ENCODE measurements at regions not wholly inside any gene's neighbourhood (a gene's known extent, or its start where the extent isn't known, plus 50 kb on each side); places are given as distances from the start of the nearest gene placed in this dataset.

DNA sequence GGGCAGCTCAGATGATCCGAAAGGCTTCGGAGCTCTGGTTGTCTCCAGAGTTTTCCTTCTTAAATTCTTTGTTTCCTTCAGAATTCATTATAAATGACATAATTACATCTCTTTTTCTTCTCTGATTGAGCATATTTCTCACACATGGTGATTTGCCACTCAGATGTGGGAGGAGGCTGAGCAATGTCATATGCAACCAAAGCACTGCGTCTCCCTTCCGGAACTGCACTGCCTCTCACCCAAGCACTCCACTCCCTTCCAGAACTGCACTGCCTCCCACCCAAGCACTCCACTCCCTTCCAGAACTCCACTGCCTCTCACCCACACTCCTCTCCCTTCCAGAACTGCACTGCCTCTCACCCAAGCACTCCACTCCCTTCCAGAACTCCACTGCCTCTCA is 131.5 kb downstream of the SALL1 start:
- Histone ChIP-seq H3K9me3 (no peaks in the 10 kb centered on the region), H3K36me3 (no peaks in the 10 kb centered on the region), H3K4me3 (no peak overlapping the region), H3K27me3 (no peaks in the 10 kb centered on the region), H3K27ac (no peak overlapping the region), H3K4me1 (peaks cover 6% of the 10 kb centered on the region)
- TF ChIP-seq POLR2A (IDR thresholded peaks at IDR 0.05): no peak
- TF ChIP-seq POLR2AphosphoS5 (IDR thresholded peaks at IDR 0.05; ENCODE audit: insufficient read depth in 1 of 2, low read depth in 1 of 2): no peak
- TF ChIP-seq, protein P1, sequence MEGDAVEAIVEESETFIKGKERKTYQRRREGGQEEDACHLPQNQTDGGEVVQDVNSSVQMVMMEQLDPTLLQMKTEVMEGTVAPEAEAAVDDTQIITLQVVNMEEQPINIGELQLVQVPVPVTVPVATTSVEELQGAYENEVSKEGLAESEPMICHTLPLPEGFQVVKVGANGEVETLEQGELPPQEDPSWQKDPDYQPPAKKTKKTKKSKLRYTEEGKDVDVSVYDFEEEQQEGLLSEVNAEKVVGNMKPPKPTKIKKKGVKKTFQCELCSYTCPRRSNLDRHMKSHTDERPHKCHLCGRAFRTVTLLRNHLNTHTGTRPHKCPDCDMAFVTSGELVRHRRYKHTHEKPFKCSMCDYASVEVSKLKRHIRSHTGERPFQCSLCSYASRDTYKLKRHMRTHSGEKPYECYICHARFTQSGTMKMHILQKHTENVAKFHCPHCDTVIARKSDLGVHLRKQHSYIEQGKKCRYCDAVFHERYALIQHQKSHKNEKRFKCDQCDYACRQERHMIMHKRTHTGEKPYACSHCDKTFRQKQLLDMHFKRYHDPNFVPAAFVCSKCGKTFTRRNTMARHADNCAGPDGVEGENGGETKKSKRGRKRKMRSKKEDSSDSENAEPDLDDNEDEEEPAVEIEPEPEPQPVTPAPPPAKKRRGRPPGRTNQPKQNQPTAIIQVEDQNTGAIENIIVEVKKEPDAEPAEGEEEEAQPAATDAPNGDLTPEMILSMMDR (IDR thresholded peaks at IDR 0.05): no peak
- intact Hi-C loops (cut with DNase I): no loop called here
- DNase-seq (ENCODE audit: extremely low spot score in 2 of 2): no peak

DNA sequence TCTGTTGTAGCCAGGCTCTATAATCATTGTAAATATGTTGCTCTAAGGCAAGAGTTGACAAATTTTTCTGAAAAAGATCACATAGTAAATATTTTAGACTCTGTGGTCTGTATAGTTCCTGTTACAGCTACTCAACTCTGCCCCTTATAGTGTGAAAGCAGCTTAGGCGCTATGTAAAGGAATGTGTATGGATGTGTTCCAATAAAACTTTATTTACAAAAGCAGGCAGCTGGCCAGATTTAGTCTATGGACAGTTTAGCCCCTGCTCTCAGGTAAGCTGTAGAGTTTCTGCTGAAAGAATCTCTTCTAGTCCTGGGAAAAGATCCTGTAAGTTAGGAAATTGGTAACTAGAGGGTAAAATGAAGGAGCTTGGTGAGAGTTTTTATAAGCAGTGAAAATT is 133.1 kb downstream of the SALL1 start:
- TF ChIP-seq POLR2AphosphoS5 (IDR thresholded peaks at IDR 0.05; ENCODE audit: insufficient read depth in 1 of 2, low read depth in 1 of 2) (no peak), POLR2A (IDR thresholded peaks at IDR 0.05) (no peak)
- TF ChIP-seq, protein P1 (IDR thresholded peaks at IDR 0.05): no peak
- Histone ChIP-seq H3K27me3 (no peaks in the 10 kb centered on the region), H3K9me3 (no peaks in the 10 kb centered on the region), H3K36me3 (no peaks in the 10 kb centered on the region), H3K4me1 (peaks cover 6% of the 10 kb centered on the region), H3K27ac (no peak overlapping the region), H3K4me3 (no peak overlapping the region)
- no peak for DNase-seq (ENCODE audit: extremely low spot score in 2 of 2)
- intact Hi-C loops (cut with DNase I): no loop called here

DNA sequence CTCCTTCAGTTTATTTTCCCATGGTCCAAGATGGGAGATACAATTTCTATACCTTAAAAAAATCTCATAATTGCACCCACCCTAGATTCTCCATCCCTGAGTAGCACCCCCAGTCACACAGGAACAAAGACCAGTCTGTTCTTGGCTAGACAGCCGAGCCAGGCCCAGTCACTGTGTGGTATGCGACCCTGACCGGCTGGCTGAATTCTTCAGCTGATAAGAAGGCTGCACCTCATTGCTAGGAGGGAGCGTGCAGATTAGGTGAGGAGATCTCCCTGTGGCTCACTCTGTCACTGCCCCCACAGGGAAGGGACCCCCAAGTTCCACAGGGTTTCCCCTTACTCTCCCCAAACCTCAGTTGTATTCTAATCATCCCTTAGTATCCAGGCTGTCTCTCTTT is 138.7 kb downstream of the SALL1 start:
- Histone ChIP-seq H3K27me3 (no peaks in the 10 kb centered on the region), H3K9me3 (no peaks in the 10 kb centered on the region), H3K36me3 (no peaks in the 10 kb centered on the region), H3K27ac (no peak overlapping the region), H3K4me1 (no peaks in the 10 kb centered on the region), H3K4me3 (no peak overlapping the region)
- DNase-seq (ENCODE audit: extremely low spot score in 2 of 2): no peak
- TF ChIP-seq POLR2A (IDR thresholded peaks at IDR 0.05): no peak
- TF ChIP-seq, protein P1 (IDR thresholded peaks at IDR 0.05): no peak
- no peak for TF ChIP-seq POLR2AphosphoS5 (IDR thresholded peaks at IDR 0.05; ENCODE audit: insufficient read depth in 1 of 2, low read depth in 1 of 2)
- intact Hi-C loops (cut with DNase I): loop anchor here (2.0 kb wide), 1 partner anchor 66 kb away; no protein-coding TSS in a partner anchor

DNA sequence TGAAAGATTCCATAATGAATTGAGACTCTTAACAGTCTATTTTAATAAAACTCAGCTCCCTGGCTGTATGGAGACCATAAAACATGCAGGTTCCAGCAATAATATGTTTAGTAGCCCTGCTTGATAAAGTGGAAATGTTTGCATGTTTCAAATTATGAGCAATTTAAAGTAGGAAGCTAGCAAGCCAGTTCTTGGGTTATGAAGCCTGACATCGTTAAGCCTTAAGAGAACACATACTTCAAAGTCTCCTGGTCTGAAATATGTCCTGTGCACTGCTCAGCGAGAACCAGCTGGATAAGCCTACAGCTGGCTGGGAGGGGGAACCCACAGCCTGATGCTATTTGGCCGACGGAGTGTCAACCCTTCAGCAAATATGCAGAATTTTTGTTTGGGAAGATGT is 140.3 kb downstream of the SALL1 start:
- no peak for DNase-seq (ENCODE audit: extremely low spot score in 2 of 2)
- H3K4me1 ChIP-seq: no peaks in the 10 kb centered on the region
- intact Hi-C loops (cut with DNase I): no loop called here
- no peaks in the 10 kb centered on the region for H3K27me3 ChIP-seq
- TF ChIP-seq POLR2AphosphoS5 (IDR thresholded peaks at IDR 0.05; ENCODE audit: insufficient read depth in 1 of 2, low read depth in 1 of 2) (no peak), POLR2A (IDR thresholded peaks at IDR 0.05) (no peak)
- TF ChIP-seq, protein P1 (IDR thresholded peaks at IDR 0.05): no peak
- no peaks in the 10 kb centered on the region for H3K36me3 ChIP-seq
- no peak overlapping the region for H3K4me3 ChIP-seq
- no peaks in the 10 kb centered on the region for H3K9me3 ChIP-seq
- H3K27ac ChIP-seq: no peak overlapping the region

DNA sequence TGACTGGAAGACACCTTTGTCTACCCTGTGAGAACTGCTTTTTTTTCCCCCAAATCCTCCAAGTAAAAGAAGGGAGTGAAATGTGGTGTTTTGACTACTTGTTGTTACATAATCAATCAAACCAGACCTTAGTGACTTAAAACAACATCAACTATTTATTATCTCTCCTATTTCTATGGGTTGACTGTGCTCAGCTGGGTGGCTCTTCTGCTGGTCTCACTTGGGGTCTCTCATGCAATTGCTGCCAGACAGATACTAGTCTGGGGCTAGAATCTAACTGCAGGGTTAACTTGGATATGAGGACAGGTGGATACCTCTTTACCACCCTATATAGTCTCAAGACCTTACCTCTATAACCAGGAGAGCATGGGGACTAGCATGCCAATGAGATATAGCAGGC is 141.3 kb downstream of the SALL1 start:
- intact Hi-C loops (cut with DNase I): no loop called here
- Histone ChIP-seq H3K36me3 (no peaks in the 10 kb centered on the region), H3K4me1 (no peaks in the 10 kb centered on the region), H3K27ac (no peak overlapping the region), H3K27me3 (no peaks in the 10 kb centered on the region), H3K4me3 (no peak overlapping the region), H3K9me3 (no peaks in the 10 kb centered on the region)
- TF ChIP-seq POLR2A (IDR thresholded peaks at IDR 0.05): no peak
- no peak for TF ChIP-seq POLR2AphosphoS5 (IDR thresholded peaks at IDR 0.05; ENCODE audit: insufficient read depth in 1 of 2, low read depth in 1 of 2)
- TF ChIP-seq, protein P1 (IDR thresholded peaks at IDR 0.05): no peak
- DNase-seq (ENCODE audit: extremely low spot score in 2 of 2): no peak
